T-helper 1 cell (primary cell): ENCODE measurements at regions not wholly inside any gene's neighbourhood (a gene's known extent, or its start where the extent isn't known, plus 50 kb on each side); places are given as distances from the start of the nearest gene placed in this dataset.

Experiments
- DNase-seq, 5 donors: peaks; one replicate each; pipeline ENCODE4 v3.0.0-alpha.2; 2012 to 2020

- no peak for DNase-seq
Measured at GRCh38 chr9:86679909-86680308, 267.4 kb downstream of the GAS1 start.

GRCh38 chr9:86676396-86676795, 270.9 kb downstream of the GAS1 start:
- DNase-seq = no peak

- no peak for DNase-seq
Measured at GRCh38 chr9:86675805-86676204, 271.5 kb downstream of the GAS1 start.

GRCh38 chr9:86674487-86674886, 272.8 kb downstream of the GAS1 start:
- no peak for DNase-seq

GRCh38 chr9:86672966-86673365, 274.3 kb downstream of the GAS1 start:
- no peak for DNase-seq

- DNase-seq = no peak
Measured at GRCh38 chr9:86672301-86672700, 275.0 kb downstream of the GAS1 start.

GRCh38 chr9:86671018-86671417, 276.3 kb downstream of the GAS1 start:
- no peak for DNase-seq

GRCh38 chr9:86670536-86670935, 276.8 kb downstream of the GAS1 start:
- DNase-seq = no peak

GRCh38 chr9:86670076-86670475, 277.2 kb downstream of the GAS1 start:
- DNase-seq = no peak

- DNase-seq = no peak
Measured at GRCh38 chr9:86669422-86669821, 277.9 kb downstream of the GAS1 start.

GRCh38 chr9:86668488-86668887, 278.8 kb downstream of the GAS1 start:
- DNase-seq = no peak

GRCh38 chr9:86667307-86667706, 280.0 kb downstream of the GAS1 start:
- DNase-seq = no peak

GRCh38 chr9:86665416-86665815, 281.9 kb downstream of the GAS1 start:
- DNase-seq = no peak

GRCh38 chr9:86664603-86665002, 282.7 kb downstream of the GAS1 start:
- DNase-seq = no peak

- no peak for DNase-seq
Measured at GRCh38 chr9:86663905-86664304, 283.4 kb downstream of the GAS1 start.

GRCh38 chr9:86662890-86663468, 284.3 kb downstream of the GAS1 start:
- no peak for DNase-seq

- peak in 1 of 5 donors; percentile 9 for DNase-seq
Measured at GRCh38 chr9:86660146-86660943, 287.0 kb downstream of the GAS1 start.

- DNase-seq = no peak
Measured at GRCh38 chr9:86659413-86660046, 287.8 kb downstream of the GAS1 start.

- DNase-seq = no peak
Measured at GRCh38 chr9:86655147-86655546, 292.2 kb downstream of the GAS1 start.

GRCh38 chr9:86653466-86653865, 293.8 kb downstream of the GAS1 start:
- no peak for DNase-seq

GRCh38 chr9:86652736-86653135, 294.6 kb downstream of the GAS1 start:
- DNase-seq = no peak

- no peak for DNase-seq
Measured at GRCh38 chr9:86649913-86650312, 295.7 kb upstream of the TUT7 start.

- no peak for DNase-seq
Measured at GRCh38 chr9:86648828-86649170, 294.6 kb upstream of the TUT7 start.

GRCh38 chr9:86648156-86648827, 294.1 kb upstream of the TUT7 start:
- DNase-seq = no peak
